ENCODE measurements at regions not wholly inside any gene's neighbourhood (a gene's known extent, or its start where the extent isn't known, plus 50 kb on each side); places are given as distances from the start of the nearest gene placed in this dataset.

DNA sequence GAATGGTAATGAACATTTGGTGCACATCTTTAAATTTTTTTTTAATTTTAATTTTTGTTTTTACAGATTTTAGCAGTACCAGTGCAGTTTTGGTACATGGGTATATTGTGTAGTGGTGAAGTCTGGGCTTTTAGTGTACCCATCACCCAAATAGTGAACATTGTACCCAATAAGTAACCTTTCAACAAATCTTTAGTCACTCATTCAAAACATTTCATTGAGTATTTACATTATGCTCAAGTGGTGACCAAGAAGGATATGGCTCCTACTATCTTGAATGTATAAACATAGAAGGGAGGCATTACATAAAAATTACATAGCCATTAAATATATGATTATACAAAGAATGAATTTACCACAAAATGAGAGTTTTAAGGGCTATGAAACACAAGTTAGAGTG is 223.3 kb downstream of the SPRY1 start:
- Histone ChIP-seq H2AFZ (ENCODE audit: low read length, unreplicated experiment) (no peak overlapping the region), H3K36me3 (ENCODE audit: insufficient read depth, low read length) (no peaks in the 10 kb centered on the region), H3K79me2 (ENCODE audit: control insufficient read depth, insufficient read depth, low read length, unreplicated experiment) (no peaks in the 10 kb centered on the region), H3K27me3 (ENCODE audit: insufficient read depth, low read length) (no peaks in the 10 kb centered on the region), H3K27ac (ENCODE audit: low read depth, low read length) (no peak overlapping the region), H3K4me3 (ENCODE audit: low read depth, low read length) (no peak overlapping the region), H3K4me1 (ENCODE audit: control insufficient read depth, insufficient read depth, low read length, unreplicated experiment) (no peaks in the 10 kb centered on the region)

DNA sequence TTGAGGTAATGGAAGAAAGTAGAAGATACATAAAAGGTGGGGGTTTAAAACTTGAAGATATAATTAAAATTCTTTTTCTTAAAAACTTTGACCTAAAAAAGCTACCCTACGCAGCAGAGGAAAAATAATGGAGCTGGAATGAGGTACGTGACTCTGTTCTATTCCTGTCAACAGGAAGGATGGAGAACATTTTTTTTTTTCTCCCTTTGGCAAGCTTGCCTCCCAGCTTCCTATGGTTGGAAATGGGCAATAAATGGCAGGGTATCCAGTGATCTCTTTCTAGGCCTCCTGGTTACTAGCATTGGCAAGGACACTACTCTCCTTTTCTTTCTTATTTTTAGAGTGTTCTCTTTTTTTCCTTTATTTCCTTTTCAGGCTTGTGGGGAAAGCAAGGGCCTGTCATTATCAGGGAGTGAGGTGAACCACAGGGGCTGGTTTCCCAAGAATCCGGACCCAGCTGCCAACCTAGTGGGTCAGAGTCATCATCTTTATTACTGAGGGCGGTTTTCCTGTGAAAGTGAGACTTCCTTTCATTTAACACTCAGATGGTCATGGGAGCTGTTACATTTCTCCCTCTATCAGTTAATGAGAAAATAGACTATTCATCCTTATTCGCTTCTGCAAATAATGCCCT is 224.6 kb downstream of the SPRY1 start:
- no peaks in the 10 kb centered on the region for H3K4me1 ChIP-seq (ENCODE audit: control insufficient read depth, insufficient read depth, low read length, unreplicated experiment)
- H3K27ac ChIP-seq (ENCODE audit: low read depth, low read length): no peak overlapping the region

DNA sequence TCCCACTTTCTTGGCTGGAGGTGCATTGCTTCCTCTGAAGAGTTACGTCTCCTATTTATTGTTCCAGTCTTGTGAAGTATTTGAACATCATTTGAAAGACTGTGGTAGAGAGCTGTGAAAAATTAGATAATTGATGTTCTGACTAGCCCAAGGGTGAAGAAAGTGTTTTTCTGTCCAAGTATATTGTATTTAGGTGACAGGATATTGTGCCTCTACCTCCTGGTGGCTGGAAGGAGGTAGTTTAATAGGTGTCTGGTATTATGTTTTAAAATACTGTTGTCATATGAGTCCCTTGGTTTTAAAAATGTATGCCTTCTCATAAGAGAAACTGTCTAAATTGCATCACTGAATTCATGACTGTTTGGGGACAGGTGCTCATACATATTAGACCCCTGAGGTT is 226.0 kb downstream of the SPRY1 start:
- Histone ChIP-seq H3K4me1 (ENCODE audit: control insufficient read depth, insufficient read depth, low read length, unreplicated experiment) (no peaks in the 10 kb centered on the region), H3K36me3 (ENCODE audit: insufficient read depth, low read length) (no peaks in the 10 kb centered on the region), H3K79me2 (ENCODE audit: control insufficient read depth, insufficient read depth, low read length, unreplicated experiment) (no peaks in the 10 kb centered on the region), H3K27me3 (ENCODE audit: insufficient read depth, low read length) (no peaks in the 10 kb centered on the region), H2AFZ (ENCODE audit: low read length, unreplicated experiment) (no peak overlapping the region), H3K4me3 (ENCODE audit: low read depth, low read length) (no peak overlapping the region), H3K27ac (ENCODE audit: low read depth, low read length) (no peak overlapping the region)

More for the DNA sequence above, 224.6 kb downstream of the SPRY1 start:
- Histone ChIP-seq H3K4me3 (ENCODE audit: low read depth, low read length) (no peak overlapping the region), H3K36me3 (ENCODE audit: insufficient read depth, low read length) (no peaks in the 10 kb centered on the region), H2AFZ (ENCODE audit: low read length, unreplicated experiment) (no peak overlapping the region), H3K27me3 (ENCODE audit: insufficient read depth, low read length) (no peaks in the 10 kb centered on the region), H3K79me2 (ENCODE audit: control insufficient read depth, insufficient read depth, low read length, unreplicated experiment) (no peaks in the 10 kb centered on the region)

DNA sequence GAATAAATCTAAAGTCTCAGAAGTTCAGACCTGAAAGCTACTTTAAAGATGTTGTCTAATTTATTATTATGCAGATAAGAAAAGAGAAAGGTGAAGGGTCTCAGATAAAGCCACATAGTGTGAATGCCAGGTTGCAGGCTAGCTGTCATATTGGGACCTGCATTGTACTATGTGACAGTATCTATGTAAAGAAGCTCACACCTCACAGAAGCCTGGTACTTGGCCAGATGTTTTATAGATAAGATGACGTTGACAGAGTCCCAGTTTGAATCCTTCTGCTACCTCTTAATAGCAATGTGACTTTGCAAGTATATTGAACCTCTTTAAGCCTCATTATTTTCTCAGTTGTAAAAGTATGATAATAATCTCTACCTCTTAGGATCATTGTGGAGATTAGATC is 227.0 kb downstream of the SPRY1 start:
- no peak overlapping the region for H2AFZ ChIP-seq (ENCODE audit: low read length, unreplicated experiment)
- no peak overlapping the region for H3K4me3 ChIP-seq (ENCODE audit: low read depth, low read length)
- no peaks in the 10 kb centered on the region for H3K4me1 ChIP-seq (ENCODE audit: control insufficient read depth, insufficient read depth, low read length, unreplicated experiment)
- H3K79me2 ChIP-seq (ENCODE audit: control insufficient read depth, insufficient read depth, low read length, unreplicated experiment): no peaks in the 10 kb centered on the region
- H3K27ac ChIP-seq (ENCODE audit: low read depth, low read length): no peak overlapping the region
- no peaks in the 10 kb centered on the region for H3K36me3 ChIP-seq (ENCODE audit: insufficient read depth, low read length)
- no peaks in the 10 kb centered on the region for H3K27me3 ChIP-seq (ENCODE audit: insufficient read depth, low read length)

DNA sequence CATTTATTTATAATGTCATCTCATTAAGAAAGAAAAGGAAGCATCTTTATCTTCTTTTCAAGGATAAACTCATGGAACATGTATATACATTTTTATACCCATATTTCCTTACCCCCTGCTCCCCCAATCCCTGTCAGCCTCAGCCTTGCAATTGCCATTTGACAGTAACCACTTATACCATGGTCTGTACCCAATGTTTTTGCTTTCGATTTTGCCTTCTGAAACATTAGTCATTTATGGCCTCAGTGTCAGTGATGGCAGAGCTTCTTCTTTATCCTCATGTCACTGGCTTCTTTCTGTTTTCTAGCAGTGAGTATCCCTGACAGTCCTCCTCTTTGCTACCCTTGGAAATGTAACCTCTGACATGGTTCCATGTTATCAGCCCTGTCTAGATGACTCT is 228.4 kb downstream of the SPRY1 start:
- no peaks in the 10 kb centered on the region for H3K4me1 ChIP-seq (ENCODE audit: control insufficient read depth, insufficient read depth, low read length, unreplicated experiment)
- H3K4me3 ChIP-seq (ENCODE audit: low read depth, low read length): no peak overlapping the region
- H3K36me3 ChIP-seq (ENCODE audit: insufficient read depth, low read length): no peaks in the 10 kb centered on the region
- H3K79me2 ChIP-seq (ENCODE audit: control insufficient read depth, insufficient read depth, low read length, unreplicated experiment): no peaks in the 10 kb centered on the region
- H3K27me3 ChIP-seq (ENCODE audit: insufficient read depth, low read length): no peaks in the 10 kb centered on the region
- no peak overlapping the region for H2AFZ ChIP-seq (ENCODE audit: low read length, unreplicated experiment)
- no peak overlapping the region for H3K27ac ChIP-seq (ENCODE audit: low read depth, low read length)

DNA sequence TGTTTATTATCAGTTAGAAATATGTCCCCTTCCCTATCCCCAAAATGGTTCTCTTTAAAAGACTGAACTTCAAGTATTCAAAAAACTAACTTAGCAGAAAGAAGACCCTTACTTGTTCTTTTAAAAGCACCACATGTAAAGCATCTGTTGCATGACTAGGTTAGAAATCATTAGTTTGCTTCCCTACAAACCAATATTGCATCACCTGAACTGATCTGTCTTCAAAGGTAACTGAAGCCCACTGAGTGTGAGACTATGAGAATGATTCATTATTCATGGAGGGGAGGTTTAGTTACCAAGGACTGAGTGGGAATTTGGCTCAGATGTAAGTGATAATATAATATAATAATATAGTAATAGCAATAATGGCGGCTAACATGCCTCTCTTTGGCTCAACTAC is 231.7 kb downstream of the SPRY1 start:
- Histone ChIP-seq H3K36me3 (ENCODE audit: insufficient read depth, low read length) (no peaks in the 10 kb centered on the region), H3K4me3 (ENCODE audit: low read depth, low read length) (no peak overlapping the region), H3K27me3 (ENCODE audit: insufficient read depth, low read length) (no peaks in the 10 kb centered on the region), H3K4me1 (ENCODE audit: control insufficient read depth, insufficient read depth, low read length, unreplicated experiment) (peaks cover 4% of the 10 kb centered on the region), H2AFZ (ENCODE audit: low read length, unreplicated experiment) (no peak overlapping the region), H3K27ac (ENCODE audit: low read depth, low read length) (no peak overlapping the region), H3K79me2 (ENCODE audit: control insufficient read depth, insufficient read depth, low read length, unreplicated experiment) (no peaks in the 10 kb centered on the region)

DNA sequence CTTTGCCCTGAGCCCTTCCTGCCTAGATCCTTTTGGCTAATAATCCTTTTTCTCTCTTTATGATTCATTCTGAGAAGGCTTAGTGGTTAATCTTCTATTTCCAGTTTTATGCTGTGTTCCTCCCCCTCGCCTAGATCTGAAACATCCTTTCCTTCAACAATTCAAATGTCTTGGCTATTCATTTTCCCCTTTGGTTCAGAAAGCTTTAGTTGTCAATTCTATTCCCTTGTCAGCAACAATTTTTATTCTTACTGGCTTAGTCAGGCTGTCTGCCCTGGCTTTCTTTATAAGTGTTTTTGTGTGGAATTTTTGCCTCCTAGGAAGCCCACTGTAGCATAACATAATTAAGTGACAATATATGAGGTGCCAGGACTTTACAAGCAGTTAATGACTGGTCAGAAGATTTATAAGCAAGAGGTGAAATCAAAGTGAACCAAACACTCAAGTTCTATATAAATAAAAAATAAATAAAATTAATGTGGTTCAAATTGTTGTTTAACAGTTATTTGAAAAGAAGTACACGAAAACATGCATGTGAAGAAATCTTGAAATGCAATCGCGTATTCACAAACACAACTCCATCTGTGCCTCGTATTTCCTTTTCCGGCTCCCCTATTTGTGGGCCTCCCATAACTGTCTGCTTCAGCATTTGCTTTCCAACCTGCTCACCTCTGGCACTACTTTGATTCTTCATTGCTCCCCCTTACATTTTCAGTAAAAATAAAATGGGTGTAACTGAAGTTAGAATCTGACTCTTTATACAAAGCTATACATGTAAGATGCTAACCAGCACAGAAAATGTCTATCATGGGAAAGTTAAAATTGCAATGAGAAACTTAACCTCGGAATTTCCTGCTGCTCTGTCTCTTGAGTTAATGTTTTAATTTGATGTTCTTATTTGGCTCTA is 235.4 kb downstream of the SPRY1 start:
- no peak overlapping the region for H2AFZ ChIP-seq (ENCODE audit: low read length, unreplicated experiment)
- no peaks in the 10 kb centered on the region for H3K27me3 ChIP-seq (ENCODE audit: insufficient read depth, low read length)
- no peak overlapping the region for H3K27ac ChIP-seq (ENCODE audit: low read depth, low read length)

DNA sequence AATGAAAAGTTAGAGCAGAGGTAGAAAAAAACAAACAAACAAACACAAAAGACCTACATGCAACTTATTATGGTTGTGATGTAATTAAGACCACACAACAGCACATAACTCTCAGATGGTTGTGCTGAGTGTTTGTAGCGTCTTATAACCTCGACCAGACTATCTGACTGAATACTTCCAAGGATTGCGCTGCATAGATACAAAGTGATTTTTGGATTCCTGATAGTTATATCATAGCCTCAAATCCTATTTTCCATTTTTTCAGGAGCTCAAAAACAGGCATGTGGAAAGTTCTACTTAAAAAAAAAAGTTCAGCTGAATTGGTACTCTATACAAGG is 236.1 kb downstream of the SPRY1 start:
- H3K36me3 ChIP-seq (ENCODE audit: insufficient read depth, low read length): no peaks in the 10 kb centered on the region
- H3K27me3 ChIP-seq (ENCODE audit: insufficient read depth, low read length): no peaks in the 10 kb centered on the region
- H3K79me2 ChIP-seq (ENCODE audit: control insufficient read depth, insufficient read depth, low read length, unreplicated experiment): no peaks in the 10 kb centered on the region
- peaks cover 4% of the 10 kb centered on the region for H3K4me1 ChIP-seq (ENCODE audit: control insufficient read depth, insufficient read depth, low read length, unreplicated experiment)
- H3K27ac ChIP-seq (ENCODE audit: low read depth, low read length): no peak overlapping the region
- H3K4me3 ChIP-seq (ENCODE audit: low read depth, low read length): no peak overlapping the region
- no peak overlapping the region for H2AFZ ChIP-seq (ENCODE audit: low read length, unreplicated experiment)

More for the DNA sequence above, 235.4 kb downstream of the SPRY1 start:
- Histone ChIP-seq H3K4me3 (ENCODE audit: low read depth, low read length) (no peak overlapping the region), H3K4me1 (ENCODE audit: control insufficient read depth, insufficient read depth, low read length, unreplicated experiment) (peaks cover 4% of the 10 kb centered on the region), H3K36me3 (ENCODE audit: insufficient read depth, low read length) (no peaks in the 10 kb centered on the region), H3K79me2 (ENCODE audit: control insufficient read depth, insufficient read depth, low read length, unreplicated experiment) (no peaks in the 10 kb centered on the region)

DNA sequence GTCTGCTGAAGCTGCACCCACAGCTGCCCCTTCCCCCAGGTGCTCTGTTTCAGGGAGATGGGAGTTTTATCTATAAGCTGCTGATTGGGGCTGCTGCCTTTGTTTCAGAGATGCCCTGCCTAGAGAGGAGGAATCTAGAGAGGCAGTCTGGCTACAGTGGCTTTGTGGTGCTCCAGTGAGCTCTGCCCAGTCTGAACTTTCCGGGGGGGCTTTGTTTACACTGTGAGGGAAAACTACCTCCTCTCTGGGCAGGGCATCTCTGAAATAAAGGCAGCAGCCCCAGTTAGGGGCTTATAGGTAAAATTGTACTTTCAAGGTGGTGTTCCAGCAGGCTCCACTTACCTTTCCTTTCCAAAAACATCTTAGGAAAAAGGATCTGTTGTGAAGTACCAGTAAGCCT is 242.2 kb downstream of the SPRY1 start:
- Histone ChIP-seq H2AFZ (ENCODE audit: low read length, unreplicated experiment) (no peak overlapping the region), H3K4me3 (ENCODE audit: low read depth, low read length) (no peak overlapping the region), H3K27ac (ENCODE audit: low read depth, low read length) (no peak overlapping the region)

DNA sequence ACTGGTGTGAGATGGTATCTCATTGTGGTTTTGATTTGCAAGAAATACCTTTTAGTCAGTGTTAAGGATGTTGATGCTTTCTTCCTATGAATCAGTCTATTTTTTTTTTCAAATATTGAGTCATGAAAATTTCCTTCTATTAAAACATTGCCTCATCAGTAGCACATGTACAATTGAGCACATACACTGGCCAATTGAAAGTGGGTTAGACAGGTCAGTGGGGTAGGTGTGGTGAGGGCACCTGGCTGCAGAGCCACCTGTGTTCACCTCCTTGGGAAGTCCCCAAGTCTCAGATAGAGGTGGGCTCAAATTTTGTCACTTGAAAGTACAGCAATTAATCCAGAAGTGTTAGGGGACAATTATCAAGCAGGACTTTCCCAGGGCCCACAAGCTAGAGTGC is 243.7 kb downstream of the SPRY1 start:
- no peaks in the 10 kb centered on the region for H3K36me3 ChIP-seq (ENCODE audit: insufficient read depth, low read length)
- no peaks in the 10 kb centered on the region for H3K4me1 ChIP-seq (ENCODE audit: control insufficient read depth, insufficient read depth, low read length, unreplicated experiment)
- no peak overlapping the region for H3K4me3 ChIP-seq (ENCODE audit: low read depth, low read length)
- peak overlapping the region; percentile 32; the same call in 1 of the 2 replicates for H3K27ac ChIP-seq (ENCODE audit: low read depth, low read length)
- H3K27me3 ChIP-seq (ENCODE audit: insufficient read depth, low read length): no peaks in the 10 kb centered on the region
- no peak overlapping the region for H2AFZ ChIP-seq (ENCODE audit: low read length, unreplicated experiment)
- H3K79me2 ChIP-seq (ENCODE audit: control insufficient read depth, insufficient read depth, low read length, unreplicated experiment): no peaks in the 10 kb centered on the region

More for the DNA sequence above, 242.2 kb downstream of the SPRY1 start:
- no peaks in the 10 kb centered on the region for H3K4me1 ChIP-seq (ENCODE audit: control insufficient read depth, insufficient read depth, low read length, unreplicated experiment)
- no peaks in the 10 kb centered on the region for H3K27me3 ChIP-seq (ENCODE audit: insufficient read depth, low read length)
- H3K36me3 ChIP-seq (ENCODE audit: insufficient read depth, low read length): no peaks in the 10 kb centered on the region
- no peaks in the 10 kb centered on the region for H3K79me2 ChIP-seq (ENCODE audit: control insufficient read depth, insufficient read depth, low read length, unreplicated experiment)

DNA sequence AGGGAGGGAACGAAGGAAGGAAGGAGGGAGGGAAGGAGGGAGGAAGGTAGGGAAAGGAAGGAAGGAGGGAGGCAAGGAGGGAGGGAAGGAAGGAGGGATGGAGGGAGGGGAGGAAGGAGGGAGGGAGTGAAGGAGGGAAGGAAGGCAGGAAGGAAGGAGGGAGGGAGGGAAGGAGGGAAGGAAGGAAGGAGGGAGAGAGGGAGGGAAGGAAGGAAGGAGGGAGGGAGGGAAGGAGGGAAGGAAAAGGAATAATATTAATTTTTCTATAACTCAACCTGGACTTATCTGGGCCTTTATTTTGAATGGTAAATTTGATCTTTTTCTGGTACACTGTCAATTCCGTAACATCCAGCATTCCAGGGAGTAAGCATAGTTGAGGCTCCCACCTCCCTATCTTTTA is 244.2 kb downstream of the SPRY1 start:
- no peak overlapping the region for H3K4me3 ChIP-seq (ENCODE audit: low read depth, low read length)
- H2AFZ ChIP-seq (ENCODE audit: low read length, unreplicated experiment): no peak overlapping the region
- no peaks in the 10 kb centered on the region for H3K36me3 ChIP-seq (ENCODE audit: insufficient read depth, low read length)
- no peaks in the 10 kb centered on the region for H3K27me3 ChIP-seq (ENCODE audit: insufficient read depth, low read length)
- H3K27ac ChIP-seq (ENCODE audit: low read depth, low read length): no peak overlapping the region
- no peaks in the 10 kb centered on the region for H3K79me2 ChIP-seq (ENCODE audit: control insufficient read depth, insufficient read depth, low read length, unreplicated experiment)
- H3K4me1 ChIP-seq (ENCODE audit: control insufficient read depth, insufficient read depth, low read length, unreplicated experiment): no peaks in the 10 kb centered on the region
